ENCODE measurements at regions not wholly inside any gene's neighbourhood (a gene's known extent, or its start where the extent isn't known, plus 50 kb on each side); places are given as distances from the start of the nearest gene placed in this dataset.

DNA sequence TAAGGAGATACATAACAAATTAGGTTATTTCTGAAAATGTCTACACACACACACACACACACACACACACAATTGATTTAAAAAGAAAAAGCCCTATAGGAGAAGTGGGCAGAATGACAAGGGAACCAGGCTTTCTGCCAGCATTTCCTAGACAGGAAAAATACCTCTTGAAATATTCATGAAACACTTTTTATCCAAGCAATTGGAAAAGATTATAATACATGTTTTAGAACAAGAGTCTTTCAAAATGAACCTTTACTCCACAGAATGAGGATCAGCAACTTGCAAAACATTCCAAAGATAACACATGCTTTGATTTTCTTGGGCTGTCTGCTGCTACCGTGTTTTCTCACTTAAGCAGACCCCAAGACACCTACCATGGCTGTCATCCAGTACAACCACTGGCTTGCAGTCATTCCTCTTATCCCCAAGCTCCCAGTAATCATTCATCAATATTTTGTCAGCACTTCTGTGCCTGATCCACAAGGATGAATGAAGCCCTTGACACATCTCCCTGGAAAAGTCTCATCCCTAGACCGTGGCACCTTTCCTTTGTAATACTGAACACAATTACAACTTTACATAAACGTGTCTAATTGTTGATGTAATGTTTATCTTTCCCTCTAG, 717.1 kb upstream of the ZNF608 start:
- TF ChIP-seq, protein P1, sequence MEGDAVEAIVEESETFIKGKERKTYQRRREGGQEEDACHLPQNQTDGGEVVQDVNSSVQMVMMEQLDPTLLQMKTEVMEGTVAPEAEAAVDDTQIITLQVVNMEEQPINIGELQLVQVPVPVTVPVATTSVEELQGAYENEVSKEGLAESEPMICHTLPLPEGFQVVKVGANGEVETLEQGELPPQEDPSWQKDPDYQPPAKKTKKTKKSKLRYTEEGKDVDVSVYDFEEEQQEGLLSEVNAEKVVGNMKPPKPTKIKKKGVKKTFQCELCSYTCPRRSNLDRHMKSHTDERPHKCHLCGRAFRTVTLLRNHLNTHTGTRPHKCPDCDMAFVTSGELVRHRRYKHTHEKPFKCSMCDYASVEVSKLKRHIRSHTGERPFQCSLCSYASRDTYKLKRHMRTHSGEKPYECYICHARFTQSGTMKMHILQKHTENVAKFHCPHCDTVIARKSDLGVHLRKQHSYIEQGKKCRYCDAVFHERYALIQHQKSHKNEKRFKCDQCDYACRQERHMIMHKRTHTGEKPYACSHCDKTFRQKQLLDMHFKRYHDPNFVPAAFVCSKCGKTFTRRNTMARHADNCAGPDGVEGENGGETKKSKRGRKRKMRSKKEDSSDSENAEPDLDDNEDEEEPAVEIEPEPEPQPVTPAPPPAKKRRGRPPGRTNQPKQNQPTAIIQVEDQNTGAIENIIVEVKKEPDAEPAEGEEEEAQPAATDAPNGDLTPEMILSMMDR (IDR thresholded peaks at IDR 0.05; ENCODE audit: insufficient read depth, low read length, missing control alignments): no peak
- H3K4me3 ChIP-seq (ENCODE audit: low read depth, low read length): no peak overlapping the region
- CTCF ChIA-PET: no interaction called here
- POLR2A ChIA-PET: no interaction called here
- no peak for DNase-seq (ENCODE audit: low read depth, low spot score)

GRCh38 chr5:125464847-125465432, 718.5 kb upstream of the ZNF608 start:
- no peak overlapping the region for H3K4me3 ChIP-seq (ENCODE audit: low read depth, low read length)
- CTCF ChIA-PET: no interaction called here
- TF ChIP-seq, protein P1 (IDR thresholded peaks at IDR 0.05; ENCODE audit: insufficient read depth, low read length, missing control alignments): no peak
- POLR2A ChIA-PET: no interaction called here
- DNase-seq (ENCODE audit: low read depth, low spot score): no peak

GRCh38 chr5:125465703-125466102, 719.3 kb upstream of the ZNF608 start:
- TF ChIP-seq, protein P1 (IDR thresholded peaks at IDR 0.05; ENCODE audit: insufficient read depth, low read length, missing control alignments): no peak
- ChIA-PET POLR2A (no interaction called here), CTCF (no interaction called here)
- DNase-seq (ENCODE audit: low read depth, low spot score): no peak
- H3K4me3 ChIP-seq (ENCODE audit: low read depth, low read length): no peak overlapping the region

DNA sequence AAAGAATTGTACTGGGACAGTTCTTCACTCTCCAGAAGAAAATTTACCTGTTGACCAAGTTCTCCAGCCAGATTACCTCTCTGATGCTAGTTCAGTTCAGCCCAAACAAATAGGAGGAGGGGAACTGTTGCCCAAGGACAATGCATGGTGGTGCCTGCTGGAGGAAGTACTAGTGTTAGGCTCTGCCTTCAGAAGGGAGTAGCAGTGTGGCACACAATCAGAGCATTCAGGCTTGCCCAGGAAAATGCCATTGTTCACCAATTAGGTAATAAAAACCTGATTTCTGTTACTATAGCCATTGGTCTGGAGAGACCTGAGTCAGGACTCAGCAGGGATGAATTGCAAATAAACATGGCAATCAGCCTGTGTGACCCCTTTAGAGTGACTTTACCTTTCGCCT, 720.8 kb upstream of the ZNF608 start:
- ChIA-PET POLR2A (no interaction called here), CTCF (no interaction called here)
- H3K4me3 ChIP-seq (ENCODE audit: low read depth, low read length): no peak overlapping the region
- DNase-seq (ENCODE audit: low read depth, low spot score): no peak
- TF ChIP-seq, protein P1 (IDR thresholded peaks at IDR 0.05; ENCODE audit: insufficient read depth, low read length, missing control alignments): no peak

DNA sequence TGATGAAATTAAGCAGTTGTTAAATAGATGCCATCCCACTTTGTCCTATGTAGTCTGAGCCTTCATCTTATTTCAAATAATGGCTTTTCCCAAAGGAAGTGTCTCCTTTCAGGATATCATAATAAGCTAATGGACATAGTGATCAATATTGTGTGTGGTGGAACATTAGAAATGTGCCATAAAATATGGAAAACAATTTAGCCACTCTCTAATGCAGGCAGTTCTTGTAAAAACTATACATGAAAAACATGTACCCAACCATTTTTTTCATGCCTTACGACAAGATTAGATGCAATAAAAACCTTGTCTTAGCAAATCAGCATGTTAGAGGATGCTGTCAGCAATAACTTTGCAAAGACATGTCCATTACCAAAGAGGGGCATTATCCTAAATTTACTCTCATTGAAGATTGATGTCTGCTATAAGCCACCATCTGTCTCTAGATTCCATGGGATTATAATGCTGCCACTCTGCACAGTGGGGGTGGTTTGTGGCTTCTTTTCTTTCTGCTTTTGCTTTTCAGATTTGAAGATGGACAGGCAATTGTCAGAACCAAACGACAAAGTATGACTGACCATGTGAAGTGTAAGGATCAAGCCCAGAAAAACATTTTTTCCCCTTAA, 724.0 kb upstream of the ZNF608 start:
- no peak for DNase-seq (ENCODE audit: low read depth, low spot score)
- CTCF ChIA-PET: no interaction called here
- no peak overlapping the region for H3K4me3 ChIP-seq (ENCODE audit: low read depth, low read length)
- POLR2A ChIA-PET: no interaction called here
- TF ChIP-seq, protein P1 (IDR thresholded peaks at IDR 0.05; ENCODE audit: insufficient read depth, low read length, missing control alignments): no peak

DNA sequence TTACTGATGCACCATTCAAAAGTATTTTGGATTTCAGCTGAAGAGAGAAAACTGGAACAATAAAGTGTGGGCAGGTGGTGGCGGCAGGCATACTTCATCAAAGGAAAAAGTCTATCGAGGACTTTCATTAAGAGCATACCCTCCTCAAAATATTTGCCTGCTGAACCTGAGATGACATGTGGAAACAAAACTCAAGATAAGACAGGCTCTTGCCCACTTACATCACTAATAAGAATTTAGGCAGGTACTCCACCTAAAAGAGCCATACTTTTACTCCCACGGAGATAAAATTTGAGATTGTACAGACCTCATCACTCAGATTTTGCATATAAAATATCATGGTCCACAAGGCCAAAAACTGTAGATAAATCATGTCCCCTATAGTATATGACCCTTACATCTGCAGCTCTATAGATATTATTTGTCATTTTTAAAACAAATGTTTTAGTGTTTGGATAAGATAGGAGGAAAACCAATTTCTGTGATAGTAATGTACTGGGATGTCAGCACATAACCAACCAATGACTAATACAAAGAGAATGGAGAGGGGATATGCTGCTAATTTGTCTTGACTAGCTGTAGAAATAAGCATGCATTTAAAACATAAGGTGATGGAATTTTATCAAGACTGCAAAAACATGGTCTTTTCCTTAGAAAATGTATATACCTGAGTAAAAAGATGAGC, 730.6 kb upstream of the ZNF608 start:
- ChIA-PET POLR2A (no interaction called here), CTCF (no interaction called here)
- no peak overlapping the region for H3K4me3 ChIP-seq (ENCODE audit: low read depth, low read length)
- no peak for DNase-seq (ENCODE audit: low read depth, low spot score)
- TF ChIP-seq, protein P1 (IDR thresholded peaks at IDR 0.05; ENCODE audit: insufficient read depth, low read length, missing control alignments): no peak
